Limb (tissue), 2 donors: ENCODE measurements at regions not wholly inside any gene's neighbourhood (a gene's known extent, or its start where the extent isn't known, plus 50 kb on each side); places are given as distances from the start of the nearest gene placed in this dataset.
"Not testable (repeated sequence)": the region's sequence is repeated elsewhere in the genome, so short reads cannot be mapped to it uniquely, and the experiment has no call there.

Source experiments
- DNase-seq, 2 donors: peaks; one replicate each; pipeline ENCODE4 v3.0.0-alpha.2; 2016; ENCODE audit errors: extremely low spot score in 2 of 2

DNA sequence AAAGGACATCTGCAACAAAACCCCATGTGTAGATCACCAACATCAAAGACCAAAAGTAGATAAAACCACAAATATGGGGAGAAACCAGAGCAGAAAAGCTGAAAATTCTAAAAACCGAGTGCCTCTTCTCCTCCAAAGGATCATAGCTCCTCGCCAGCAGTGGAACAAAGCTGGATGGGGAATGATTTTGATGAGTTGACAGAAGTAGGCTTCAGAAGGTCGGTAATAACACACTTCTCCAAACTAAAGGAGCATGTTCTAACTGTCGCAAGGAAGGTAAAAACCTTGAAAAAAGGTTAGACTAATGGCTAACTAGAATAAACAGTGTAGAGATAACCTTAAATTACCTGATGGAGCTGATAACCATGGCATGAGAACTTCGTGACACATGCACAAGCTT lies 109.9 kb upstream of the SYNCRIP start:
- DNase-seq: no peak

DNA sequence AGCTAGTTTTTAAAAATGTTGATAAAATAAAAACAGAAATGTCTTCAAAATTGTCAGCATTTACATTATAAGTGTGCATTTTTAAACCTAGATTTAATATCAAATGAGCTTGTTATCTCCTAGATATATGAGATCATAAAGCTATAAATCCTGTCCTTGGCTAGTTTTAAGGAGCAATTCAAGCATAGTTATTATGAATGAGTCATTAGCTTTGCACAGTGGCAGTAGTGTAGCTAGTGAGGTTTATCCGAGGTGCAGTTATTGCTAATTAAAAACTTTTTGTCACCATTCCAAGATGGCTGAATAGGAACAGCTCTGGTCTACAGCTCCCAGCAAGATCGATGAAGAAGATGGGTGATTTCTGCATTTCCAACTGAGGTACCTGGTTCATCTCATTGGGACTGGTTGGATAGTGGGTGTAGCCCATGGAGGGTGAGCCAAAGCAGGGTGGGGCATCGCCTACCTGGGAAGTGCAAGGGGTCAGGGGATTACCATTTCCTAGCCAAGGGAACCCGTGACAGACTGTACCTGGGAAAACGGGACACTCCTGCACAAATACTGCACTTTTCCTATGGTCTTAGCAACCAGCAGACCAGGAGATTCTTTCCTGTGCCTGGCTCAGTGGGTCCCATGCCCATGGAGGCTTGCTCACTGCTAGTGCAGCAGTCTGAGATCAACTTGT lies 108.8 kb upstream of the SYNCRIP start:
- DNase-seq: no peak

DNA sequence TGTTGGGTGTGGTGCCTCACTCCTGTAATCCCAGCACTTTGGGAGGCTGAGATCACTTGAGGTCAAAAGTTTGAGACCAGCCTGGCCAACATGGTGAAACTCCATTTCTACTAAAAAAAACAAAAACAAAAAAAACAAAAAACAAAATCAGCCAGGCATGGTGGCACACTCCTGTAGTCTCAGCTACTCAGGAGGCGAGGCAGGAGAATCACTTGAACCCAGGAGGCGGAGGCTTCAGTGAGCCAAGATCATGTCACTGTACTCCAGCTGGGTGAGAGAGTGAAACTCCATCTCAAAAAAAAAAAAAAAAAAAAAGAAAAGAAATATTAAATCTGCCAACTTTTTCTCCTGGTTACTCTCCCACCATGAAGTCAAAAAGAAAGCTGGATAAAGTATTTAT lies 107.5 kb upstream of the SYNCRIP start:
- not testable (repeated sequence) for DNase-seq

DNA sequence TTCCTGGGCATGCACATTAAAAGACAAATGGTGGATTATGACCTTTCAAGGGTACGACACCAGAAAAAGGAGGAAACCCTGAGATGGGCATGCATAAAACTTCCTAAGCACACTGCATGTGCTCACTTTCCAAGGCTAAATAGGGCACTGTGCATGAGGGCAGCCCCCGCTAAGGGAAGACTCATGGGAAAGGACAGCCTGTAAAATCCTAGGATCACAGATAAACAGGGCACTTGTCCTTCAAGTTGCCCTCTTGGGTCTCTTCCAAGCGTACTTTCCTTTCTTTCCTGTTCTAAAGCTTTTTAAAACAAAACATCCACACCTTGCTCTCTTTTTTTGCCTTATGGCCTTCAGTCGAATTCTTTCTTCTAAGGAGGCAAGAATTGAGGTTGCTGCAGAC lies 106.5 kb upstream of the SYNCRIP start:
- no peak for DNase-seq

DNA sequence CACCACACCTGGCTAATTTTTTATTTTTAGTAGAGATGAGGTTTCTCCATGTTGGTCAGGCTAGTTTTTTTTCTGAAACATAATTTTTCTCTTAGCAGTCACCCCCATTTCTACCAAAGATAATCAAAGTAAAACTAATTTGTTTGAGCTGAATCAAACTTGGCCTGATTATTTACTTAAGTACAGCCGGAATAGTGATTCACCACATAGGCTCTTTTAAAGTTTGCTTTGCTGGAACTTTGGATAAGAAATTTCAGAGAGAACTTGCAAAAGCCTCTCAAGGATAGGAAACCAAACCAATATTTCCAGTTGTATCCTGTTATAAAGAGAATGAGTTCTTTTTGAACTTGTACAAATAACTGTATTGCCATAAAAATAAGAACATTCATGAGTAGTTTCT lies 105.0 kb upstream of the SYNCRIP start:
- no peak for DNase-seq

DNA sequence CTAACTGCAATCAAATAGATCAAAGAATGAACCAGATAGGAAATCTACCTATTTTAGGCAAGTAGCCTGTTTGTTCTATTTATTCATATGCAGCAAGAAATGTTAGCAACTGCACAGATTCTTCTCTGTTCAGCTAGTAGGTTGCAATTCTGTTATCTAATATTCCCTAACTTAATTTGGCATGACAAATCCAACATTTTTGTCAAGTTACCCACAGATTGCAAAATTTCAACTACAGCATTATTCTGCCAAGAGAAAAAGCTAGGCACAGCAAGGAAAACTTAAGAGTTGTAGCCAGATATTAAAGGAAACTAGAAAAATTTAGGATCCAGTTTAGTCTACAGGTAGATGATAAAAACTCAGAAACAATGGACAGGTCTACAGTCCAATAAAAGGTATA lies 104.4 kb upstream of the SYNCRIP start:
- DNase-seq: no peak

DNA sequence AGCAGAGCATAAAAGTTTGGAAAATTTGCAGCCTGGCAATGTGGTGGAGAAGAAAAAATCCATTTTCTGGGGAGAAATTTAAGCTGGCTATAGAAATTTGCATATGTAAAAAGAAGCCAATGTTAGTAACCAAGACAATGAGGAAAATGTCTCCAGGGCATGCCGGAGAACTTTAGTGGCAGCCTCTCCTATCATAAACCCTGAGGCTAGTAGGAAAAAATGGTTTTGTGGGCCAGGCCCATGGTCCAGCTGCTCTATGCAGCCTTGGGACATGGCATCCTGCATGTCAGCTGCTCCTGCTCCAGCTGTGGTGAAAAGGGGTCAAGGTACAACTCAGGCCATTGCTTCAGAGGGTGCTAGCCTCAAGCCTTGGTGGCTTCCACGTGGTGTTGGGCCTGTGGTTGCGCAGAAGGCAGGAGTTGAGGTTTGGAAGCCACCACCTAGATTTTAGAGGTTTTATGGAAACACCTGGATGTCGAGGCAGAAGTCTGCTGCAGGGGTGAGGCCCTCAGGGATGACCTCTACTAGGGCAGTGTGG lies 101.8 kb upstream of the SYNCRIP start:
- no peak for DNase-seq

DNA sequence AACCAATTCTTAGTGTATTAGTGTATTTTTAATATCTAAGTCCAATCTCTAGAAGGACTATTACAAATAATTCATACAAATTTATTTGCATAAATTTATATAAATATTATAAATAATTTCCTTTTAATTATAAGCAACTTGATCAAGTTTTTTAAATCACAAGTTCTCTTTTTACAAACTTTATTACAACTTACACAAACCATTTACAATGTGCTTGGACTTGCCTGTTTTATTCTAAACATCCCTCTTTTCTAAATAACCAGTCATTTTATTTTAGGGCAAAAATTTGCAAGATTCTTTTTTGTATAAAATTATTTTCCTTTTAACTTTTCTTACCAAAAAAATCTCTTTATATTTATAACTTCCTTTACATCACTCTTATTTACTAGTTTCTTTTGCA lies 83.5 kb upstream of the SYNCRIP start:
- DNase-seq: no peak

DNA sequence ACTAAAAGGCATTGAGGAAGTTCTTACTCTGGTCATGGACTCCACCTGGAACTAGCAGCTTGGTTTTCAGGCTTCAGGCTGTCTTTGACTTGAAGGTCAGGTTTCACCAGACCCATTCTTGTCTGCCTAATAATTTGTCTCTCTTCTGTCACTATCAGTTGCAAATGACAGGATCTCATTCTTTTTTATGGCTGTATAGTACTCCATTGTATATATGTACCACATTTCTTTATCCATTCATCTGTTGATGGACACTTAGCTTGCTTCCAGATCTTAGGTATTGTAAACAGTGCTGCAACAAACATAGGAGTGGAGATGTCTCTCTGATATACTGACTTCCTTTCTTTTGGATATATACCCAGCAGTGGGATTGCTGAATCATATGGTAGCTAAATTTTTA lies 73.1 kb upstream of the SYNCRIP start:
- no peak for DNase-seq

DNA sequence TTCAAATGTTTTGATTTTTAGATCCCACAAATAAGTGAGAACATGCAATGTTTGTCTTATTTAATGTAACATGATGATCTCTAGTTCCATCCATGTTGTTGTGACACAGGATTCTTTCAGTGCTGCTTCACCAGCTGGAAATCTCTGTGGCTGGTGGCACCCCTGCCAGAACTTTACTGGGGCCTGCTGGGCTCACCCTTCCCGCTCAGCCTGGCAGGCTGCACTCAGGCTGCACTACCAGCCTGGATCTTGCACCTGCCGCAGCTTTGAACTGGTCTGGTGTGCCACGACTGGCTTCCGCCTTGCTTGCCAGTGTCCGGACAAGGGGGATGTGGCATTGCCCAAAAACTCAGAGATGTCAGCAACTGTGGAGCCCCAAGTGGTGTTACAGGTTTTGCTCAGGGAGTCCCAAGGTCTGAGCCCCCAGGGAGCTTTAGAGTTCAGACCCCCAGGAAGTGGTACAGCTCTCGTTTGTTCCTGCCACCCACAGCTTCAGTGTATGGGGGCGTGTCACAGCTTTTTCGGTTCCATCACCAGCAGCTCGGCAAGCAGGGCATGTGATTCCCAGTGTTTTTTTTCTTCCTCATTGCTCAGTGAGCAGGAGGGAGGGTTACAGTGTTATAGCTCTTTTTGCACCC lies 72.3 kb upstream of the SYNCRIP start:
- no peak for DNase-seq

DNA sequence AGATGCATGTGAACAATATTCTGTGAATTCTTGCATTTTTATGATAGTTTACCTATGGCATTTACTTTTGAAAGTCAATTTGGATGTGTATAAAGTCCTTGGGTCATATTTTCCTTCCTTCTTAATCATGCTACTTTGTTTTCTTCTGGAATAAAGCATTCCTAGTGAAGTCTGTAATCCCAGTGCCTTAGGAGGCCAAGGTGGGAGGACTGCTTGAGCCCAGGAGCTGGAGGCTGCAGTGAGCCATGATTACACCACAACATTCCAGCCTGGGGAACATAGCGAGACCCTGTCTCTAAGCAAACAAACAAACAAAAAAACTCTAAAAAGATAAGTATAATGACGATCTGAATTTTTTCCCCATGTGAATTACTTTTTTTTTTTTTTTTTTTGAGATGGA lies 69.7 kb upstream of the SYNCRIP start:
- no peak for DNase-seq

DNA sequence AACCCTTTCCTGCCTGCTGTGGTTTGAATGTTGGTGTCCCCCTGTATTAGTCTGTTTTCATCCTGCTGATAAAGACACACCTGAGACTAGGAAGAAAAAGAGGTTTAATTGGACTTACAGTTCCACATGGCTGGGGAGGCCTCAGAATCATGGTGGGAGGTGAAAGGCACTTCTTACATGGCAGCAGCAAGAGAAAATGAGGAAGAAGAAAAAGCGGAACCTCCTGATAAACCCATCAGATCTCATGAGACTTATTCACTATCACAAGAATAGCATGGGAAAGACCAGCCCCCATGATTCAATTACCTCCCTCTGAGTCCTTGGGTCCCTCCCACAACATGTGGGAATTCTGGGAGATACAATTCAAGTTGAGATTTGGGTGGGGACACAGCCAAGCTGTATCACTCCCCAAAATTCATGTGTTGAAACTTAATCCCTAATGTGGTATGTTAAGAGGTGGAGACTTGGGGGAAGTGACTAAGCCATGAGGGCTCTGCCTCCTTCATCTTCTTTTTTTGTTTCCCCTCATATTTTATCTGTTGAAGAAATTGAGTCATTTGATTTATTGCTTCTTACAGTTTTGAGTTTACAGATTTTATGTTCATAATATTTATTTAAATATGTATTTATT lies 64.9 kb upstream of the SYNCRIP start:
- DNase-seq: not testable (repeated sequence)

DNA sequence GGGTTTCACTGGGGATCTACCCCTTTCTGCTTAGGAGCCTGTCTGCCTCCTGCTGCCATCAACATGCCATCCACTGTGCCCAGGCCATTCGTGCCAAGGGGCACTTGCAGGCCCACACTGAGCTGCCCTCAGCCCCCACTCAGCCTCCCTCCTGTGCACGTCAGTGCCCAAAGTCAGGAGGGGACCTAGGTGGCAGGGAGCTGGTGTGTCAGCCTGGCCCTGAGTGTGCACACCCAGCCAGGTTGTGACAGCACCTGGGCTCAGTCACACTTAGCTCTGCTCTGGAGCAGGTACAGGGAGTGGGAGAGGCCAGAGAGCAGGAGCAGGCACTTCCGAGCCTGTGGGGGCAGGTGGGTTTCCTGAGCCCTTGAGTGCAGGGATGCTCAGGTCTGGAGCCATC lies 63.6 kb upstream of the SYNCRIP start:
- DNase-seq: no peak

DNA sequence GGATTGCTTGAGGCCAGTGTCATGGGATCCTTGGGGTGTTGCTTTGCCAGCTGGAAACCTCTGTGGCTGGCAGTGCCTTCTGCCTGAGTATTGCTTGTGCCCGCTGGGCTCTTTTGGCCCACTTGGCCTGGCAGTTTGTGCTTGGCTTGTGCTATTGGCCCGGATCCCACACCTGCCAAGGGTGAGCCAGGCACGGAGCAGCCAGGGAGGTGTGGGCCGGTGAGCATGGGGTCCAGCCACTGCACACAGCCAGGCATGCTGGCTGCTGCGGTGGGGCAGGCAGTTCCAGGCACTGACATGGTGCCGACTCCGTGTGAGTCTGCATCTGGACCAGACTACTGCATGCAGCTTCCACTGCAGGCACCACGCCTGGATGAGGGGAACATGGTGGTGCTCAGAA lies 62.5 kb upstream of the SYNCRIP start:
- DNase-seq: no peak

DNA sequence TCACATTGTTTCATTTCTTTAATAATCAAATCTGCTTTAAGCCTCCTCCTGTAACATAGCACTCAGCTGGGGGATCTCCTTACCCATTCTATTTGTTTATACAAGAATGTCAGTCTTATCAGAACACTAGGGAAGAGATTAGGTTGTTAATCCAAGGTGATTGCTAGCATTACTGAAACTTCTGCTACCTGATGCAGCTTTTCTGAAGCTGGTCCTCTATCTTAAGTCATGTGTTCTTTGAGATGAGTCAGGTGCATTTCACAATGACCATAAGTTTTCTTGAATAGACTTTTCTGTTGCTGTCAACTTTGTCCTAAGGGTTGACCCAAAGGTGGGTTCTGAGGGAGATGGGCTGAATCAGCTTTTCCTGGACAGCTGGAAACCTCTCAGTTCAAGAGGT lies 60.7 kb upstream of the SYNCRIP start:
- DNase-seq: no peak
